ENCODE measurements at regions not wholly inside any gene's neighbourhood (a gene's known extent, or its start where the extent isn't known, plus 50 kb on each side); places are given as distances from the start of the nearest gene placed in this dataset.

- TF ChIP-seq, protein P1, sequence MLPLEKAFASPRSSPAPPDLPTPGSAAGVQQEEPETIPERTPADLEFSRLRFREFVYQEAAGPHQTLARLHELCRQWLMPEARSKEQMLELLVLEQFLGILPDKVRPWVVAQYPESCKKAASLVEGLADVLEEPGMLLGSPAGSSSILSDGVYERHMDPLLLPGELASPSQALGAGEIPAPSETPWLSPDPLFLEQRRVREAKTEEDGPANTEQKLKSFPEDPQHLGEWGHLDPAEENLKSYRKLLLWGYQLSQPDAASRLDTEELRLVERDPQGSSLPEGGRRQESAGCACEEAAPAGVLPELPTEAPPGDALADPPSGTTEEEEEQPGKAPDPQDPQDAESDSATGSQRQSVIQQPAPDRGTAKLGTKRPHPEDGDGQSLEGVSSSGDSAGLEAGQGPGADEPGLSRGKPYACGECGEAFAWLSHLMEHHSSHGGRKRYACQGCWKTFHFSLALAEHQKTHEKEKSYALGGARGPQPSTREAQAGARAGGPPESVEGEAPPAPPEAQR (CRISPR knock-in tag; IDR thresholded peaks at IDR 0.05), result no peak
- TF ChIP-seq ZNF512 (CRISPR knock-in tag; IDR thresholded peaks at IDR 0.05; ENCODE audit: borderline replicate concordance) (no peak), USF2 (CRISPR knock-in tag; IDR thresholded peaks at IDR 0.05) (no peak)
Observed at GRCh38 chr20:54372313-54372712, 103.1 kb upstream of the DOK5 start (continued).

DNA sequence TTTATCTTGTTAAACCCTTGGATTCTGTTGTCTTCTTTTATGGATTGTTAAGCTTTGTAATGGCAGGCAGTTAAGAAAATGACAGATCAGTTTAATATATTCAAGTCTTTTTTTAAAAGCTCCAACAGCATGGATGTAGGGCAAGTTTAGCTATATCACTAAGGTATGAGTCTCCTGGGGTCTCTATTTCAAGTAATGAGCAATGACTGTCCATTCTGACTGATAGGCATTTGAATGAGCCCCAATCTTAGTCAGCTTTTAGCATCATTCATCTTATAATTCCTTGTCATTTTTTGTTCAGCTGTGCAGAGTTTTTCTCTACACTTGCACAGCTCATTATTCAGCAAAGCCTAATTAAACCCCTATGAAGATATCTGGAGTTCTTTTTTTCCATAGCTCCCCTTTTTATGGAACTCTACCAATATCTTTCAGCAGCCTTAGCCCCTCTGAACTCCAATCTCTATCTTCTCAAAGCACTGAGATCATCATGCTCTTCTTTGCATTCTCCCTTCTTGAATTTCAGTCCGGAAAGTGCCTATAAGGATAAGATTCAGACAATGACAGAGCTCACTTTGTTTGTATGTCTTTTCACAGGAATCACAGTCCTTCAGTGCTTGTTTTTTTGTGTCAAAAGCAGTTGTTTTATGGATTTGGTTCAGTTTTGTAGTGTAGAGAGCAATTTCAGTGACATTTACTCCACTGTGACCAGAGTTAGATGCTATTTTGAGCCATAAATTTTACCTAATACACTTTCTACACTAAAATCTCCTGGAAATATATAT is 97.2 kb upstream of the DOK5 start:
- ATAC-seq, result no peak
- Mint-ChIP-seq H3K4me3 (no peak overlapping the region), H3K27ac (no peak overlapping the region), H3K9me3 (peaks cover 8% of the 10 kb centered on the region; the same call in 1 of the 2 replicates), H3K27me3 (ENCODE audit: low read depth) (no peaks in the 10 kb centered on the region), H3K36me3 (no peaks in the 10 kb centered on the region; the same call in 1 of the 2 replicates), H3K4me1 (peaks cover 18% of the 10 kb centered on the region)
- DNase-seq (ENCODE audit: low spot score), result no peak
- ChIA-PET CTCF (no interaction called here), POLR2A (interaction anchor here (1.4 kb wide), 1 partner anchor 9 kb away, joined by 3 read pairs; no protein-coding TSS in a partner anchor)
- TF ChIP-seq, protein P1 (CRISPR knock-in tag; IDR thresholded peaks at IDR 0.05), result no peak
- TF ChIP-seq, protein P2, sequence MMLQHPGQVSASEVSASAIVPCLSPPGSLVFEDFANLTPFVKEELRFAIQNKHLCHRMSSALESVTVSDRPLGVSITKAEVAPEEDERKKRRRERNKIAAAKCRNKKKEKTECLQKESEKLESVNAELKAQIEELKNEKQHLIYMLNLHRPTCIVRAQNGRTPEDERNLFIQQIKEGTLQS (CRISPR knock-in tag; conservative IDR thresholded peaks at IDR 0.05), result no peak
- TF ChIP-seq FOXK1 (CRISPR knock-in tag; IDR thresholded peaks at IDR 0.05) (no peak), ATF6 (CRISPR knock-in tag; IDR thresholded peaks at IDR 0.05) (no peak), EMX1 (CRISPR knock-in tag; IDR thresholded peaks at IDR 0.05) (no peak), ZNF317 (CRISPR knock-in tag; IDR thresholded peaks at IDR 0.05; ENCODE audit: borderline replicate concordance, low read depth) (no peak), FOXP1 (CRISPR knock-in tag; IDR thresholded peaks at IDR 0.05; ENCODE audit: borderline replicate concordance) (no peak), NFE2L1 (CRISPR knock-in tag; IDR thresholded peaks at IDR 0.05) (no peak), STAT6 (CRISPR knock-in tag; conservative IDR thresholded peaks at IDR 0.05; ENCODE audit: low read depth) (no peak), ZNF423 (CRISPR knock-in tag; IDR thresholded peaks at IDR 0.05) (no peak), ZNF219 (CRISPR knock-in tag; IDR thresholded peaks at IDR 0.05; ENCODE audit: borderline replicate concordance) (no peak), SOX15 (CRISPR knock-in tag; IDR thresholded peaks at IDR 0.05) (no peak)
- TF ChIP-seq, protein P3, sequence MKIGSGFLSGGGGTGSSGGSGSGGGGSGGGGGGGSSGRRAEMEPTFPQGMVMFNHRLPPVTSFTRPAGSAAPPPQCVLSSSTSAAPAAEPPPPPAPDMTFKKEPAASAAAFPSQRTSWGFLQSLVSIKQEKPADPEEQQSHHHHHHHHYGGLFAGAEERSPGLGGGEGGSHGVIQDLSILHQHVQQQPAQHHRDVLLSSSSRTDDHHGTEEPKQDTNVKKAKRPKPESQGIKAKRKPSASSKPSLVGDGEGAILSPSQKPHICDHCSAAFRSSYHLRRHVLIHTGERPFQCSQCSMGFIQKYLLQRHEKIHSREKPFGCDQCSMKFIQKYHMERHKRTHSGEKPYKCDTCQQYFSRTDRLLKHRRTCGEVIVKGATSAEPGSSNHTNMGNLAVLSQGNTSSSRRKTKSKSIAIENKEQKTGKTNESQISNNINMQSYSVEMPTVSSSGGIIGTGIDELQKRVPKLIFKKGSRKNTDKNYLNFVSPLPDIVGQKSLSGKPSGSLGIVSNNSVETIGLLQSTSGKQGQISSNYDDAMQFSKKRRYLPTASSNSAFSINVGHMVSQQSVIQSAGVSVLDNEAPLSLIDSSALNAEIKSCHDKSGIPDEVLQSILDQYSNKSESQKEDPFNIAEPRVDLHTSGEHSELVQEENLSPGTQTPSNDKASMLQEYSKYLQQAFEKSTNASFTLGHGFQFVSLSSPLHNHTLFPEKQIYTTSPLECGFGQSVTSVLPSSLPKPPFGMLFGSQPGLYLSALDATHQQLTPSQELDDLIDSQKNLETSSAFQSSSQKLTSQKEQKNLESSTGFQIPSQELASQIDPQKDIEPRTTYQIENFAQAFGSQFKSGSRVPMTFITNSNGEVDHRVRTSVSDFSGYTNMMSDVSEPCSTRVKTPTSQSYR (CRISPR knock-in tag; IDR thresholded peaks at IDR 0.05), result no peak
- TF ChIP-seq, protein P4, sequence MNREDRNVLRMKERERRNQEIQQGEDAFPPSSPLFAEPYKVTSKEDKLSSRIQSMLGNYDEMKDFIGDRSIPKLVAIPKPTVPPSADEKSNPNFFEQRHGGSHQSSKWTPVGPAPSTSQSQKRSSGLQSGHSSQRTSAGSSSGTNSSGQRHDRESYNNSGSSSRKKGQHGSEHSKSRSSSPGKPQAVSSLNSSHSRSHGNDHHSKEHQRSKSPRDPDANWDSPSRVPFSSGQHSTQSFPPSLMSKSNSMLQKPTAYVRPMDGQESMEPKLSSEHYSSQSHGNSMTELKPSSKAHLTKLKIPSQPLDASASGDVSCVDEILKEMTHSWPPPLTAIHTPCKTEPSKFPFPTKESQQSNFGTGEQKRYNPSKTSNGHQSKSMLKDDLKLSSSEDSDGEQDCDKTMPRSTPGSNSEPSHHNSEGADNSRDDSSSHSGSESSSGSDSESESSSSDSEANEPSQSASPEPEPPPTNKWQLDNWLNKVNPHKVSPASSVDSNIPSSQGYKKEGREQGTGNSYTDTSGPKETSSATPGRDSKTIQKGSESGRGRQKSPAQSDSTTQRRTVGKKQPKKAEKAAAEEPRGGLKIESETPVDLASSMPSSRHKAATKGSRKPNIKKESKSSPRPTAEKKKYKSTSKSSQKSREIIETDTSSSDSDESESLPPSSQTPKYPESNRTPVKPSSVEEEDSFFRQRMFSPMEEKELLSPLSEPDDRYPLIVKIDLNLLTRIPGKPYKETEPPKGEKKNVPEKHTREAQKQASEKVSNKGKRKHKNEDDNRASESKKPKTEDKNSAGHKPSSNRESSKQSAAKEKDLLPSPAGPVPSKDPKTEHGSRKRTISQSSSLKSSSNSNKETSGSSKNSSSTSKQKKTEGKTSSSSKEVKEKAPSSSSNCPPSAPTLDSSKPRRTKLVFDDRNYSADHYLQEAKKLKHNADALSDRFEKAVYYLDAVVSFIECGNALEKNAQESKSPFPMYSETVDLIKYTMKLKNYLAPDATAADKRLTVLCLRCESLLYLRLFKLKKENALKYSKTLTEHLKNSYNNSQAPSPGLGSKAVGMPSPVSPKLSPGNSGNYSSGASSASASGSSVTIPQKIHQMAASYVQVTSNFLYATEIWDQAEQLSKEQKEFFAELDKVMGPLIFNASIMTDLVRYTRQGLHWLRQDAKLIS (CRISPR knock-in tag; IDR thresholded peaks at IDR 0.05; ENCODE audit: borderline replicate concordance), result no peak
